Stimulated activated CD8-positive, alpha-beta memory T cell treated with anti-CD3 and anti-CD28 coated beads, Interleukin-15, amount 100 ng/mL, for 4 hours (primary cell): ENCODE measurements at regions not wholly inside any gene's neighbourhood (a gene's known extent, or its start where the extent isn't known, plus 50 kb on each side); places are given as distances from the start of the nearest gene placed in this dataset.
"Not testable (repeated sequence)": the region's sequence is repeated elsewhere in the genome, so short reads cannot be mapped to it uniquely, and the experiment has no call there.

Source experiments
- DNase-seq, 2 donors: peaks; one replicate each; pipeline ENCODE4 v3.0.0-alpha.2; 2020; ENCODE audit warnings: low read depth in 2 of 2

DNA sequence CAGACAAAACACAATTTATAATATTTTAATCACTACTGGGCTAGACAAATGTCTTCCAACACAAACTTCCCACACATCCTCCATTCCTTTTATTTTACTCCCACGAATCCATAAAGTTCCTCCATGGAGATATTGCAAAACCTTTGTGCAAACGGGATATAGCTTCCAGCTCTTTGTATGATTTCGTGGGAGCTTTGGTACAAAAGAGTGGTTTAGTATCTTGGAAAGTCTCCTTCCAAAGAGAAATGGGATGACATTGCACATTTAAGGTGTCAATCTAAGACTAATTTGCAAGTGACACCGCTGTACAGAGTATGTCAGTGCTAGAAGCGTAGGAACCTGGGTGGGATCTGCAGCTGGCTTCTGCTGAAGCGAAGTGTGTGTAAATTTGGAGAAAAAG, 455.2 kb upstream of the RUNX1 start:
- no peak for DNase-seq

DNA sequence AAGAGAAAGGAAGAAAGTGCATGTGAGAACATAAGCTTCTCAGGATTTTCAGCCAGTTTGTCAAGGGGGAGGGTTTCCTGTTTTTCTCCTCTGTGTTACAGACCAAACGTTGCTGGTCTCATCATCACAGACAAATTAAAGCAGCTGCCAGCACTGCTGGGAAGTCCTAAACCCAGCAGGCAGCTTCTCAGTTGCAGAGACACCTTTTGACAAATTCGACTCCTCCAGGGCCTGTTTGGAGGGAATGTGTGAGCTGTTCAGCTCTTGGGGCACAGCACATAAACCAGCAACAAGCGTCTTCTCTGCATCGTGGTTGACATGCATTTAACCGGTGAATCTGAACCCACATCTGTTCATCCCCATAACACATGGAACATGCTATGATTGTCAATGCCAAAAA, 454.6 kb upstream of the RUNX1 start:
- DNase-seq: no peak

DNA sequence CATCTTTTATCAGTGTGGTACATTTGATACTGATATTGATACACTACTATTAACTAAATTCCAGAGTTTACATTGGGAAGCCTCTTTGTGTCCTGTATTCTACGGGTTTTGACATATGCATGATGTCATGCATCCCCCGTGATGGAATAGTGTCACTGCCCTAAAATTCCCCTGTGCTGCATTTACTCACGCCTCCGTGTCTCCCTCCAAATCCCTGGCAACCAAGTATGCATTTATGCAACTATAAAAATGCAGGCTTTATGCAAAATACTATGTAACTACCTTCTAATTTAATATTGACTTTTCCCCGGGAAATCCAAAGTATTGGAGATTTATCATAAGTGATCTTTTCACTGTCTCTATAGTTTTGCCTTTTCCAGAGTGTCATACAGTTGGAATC, 453.7 kb upstream of the RUNX1 start:
- no peak for DNase-seq

DNA sequence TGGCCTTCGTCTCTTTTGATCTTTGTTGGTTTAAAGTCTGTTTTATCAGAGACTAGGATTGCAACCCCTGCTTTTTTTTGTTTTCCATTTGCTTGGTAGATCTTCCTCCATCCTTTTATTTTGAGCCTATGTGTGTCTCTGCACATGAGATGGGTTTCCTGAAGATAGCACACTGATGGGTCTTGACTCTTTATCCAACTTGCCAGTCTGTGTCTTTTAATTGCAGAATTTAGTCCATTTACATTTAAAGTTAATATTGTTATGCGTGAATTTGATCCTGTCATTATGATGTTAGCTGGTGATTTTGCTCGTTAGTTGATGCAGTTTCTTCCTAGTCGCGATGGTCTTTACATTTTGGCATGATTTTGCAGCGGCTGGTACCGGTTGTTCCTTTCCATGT, 448.4 kb upstream of the RUNX1 start:
- not testable (repeated sequence) for DNase-seq

DNA sequence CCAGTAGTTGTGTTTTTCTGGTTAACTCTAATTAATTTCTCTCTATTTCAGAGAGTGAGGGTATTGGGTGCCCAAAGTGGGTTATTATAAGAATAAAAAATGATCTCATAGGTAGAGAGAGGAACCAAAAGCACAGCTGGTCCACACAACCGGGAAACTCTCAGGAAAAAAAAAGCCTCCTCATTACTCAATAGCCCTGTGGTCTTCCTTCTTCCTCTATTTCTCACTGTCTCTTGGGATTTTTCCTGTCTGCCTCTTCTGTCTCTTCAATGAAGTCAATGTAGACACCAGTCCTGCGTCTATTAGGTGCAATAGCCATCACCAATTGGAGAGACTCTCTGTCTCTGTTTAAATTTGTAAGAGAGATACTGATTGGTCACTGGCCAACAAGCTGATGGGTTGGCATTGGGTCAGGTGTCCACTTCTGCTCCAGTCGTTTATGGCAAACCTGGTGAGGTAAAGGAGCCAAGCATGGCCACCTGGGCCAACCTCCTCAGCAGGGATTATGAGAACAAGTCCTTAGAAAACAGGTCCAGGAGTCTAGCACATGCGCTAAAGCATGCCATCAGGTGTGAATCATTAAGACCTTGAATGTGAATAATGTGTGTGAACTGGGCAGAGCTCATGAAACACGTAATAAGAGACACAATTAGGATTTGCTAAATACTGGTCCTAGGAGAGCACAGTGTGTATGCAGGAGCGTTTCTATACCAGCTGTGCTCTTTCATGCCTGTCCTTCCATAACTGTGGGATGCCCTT, 443.0 kb upstream of the RUNX1 start:
- DNase-seq: no peak

DNA sequence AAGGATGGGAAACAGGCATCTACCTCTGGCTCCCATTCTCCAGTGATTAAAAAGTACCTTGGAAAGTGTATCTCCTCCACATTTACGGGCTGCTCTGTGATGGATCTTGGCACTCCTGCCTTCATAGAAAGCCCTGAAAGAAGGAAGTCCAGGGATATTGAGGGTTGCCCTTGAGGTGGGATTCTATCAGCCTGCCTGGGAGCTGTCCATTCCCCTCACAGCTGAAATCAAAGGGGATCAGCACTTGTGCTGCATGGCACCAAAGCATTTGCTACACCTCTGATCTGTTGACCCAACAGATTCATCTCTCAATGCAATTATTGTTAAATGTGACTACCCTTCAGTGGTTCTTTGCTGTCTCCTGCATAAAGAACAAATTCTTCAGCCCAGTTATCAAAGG, 442.0 kb upstream of the RUNX1 start:
- no peak for DNase-seq

DNA sequence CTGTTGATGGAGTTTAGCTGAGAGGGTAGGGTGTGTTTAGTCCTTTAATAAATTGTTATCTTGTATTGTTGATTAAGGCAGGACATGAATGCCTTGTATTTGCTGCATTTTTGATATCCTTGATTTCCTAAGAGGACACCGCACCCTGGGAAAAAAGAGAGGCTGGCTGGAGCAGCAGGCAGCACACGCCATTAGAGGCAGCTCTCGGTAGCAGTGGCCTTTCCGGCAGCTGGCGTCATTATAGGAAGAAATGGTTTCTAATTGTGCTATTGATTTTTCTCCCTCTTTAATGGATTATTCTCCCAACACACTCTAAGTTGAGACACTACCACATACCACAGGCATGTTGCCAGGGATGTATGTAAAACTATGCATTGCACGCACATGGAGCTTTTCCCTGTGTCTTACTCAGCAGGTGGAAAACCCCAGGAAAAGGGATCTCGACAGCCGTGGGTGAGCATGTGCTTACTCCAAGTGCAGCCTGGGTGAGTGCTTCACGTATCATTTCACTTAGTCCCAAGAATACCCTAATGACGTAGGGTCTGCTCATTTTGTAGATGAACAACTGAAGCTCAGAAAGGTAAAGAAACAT, 440.4 kb upstream of the RUNX1 start:
- DNase-seq: no peak

DNA sequence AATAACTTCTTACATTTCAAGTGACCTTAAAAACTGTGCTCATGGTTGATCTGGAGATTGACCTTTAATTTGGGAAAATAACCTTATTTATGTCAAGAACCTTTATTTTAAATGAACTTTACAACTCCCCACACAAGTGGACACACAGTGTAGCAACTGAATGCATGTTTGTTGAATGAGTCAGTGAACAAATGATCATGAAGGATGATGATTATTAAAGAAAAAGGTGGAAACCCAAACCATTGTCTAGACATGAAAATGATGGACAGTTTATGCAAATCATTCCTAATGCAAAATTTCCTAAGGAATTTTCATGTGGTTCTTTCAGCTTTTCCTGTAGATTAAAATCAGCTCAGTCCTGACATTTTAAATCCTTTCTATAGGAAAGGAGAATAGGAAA, 439.8 kb upstream of the RUNX1 start:
- no peak for DNase-seq

DNA sequence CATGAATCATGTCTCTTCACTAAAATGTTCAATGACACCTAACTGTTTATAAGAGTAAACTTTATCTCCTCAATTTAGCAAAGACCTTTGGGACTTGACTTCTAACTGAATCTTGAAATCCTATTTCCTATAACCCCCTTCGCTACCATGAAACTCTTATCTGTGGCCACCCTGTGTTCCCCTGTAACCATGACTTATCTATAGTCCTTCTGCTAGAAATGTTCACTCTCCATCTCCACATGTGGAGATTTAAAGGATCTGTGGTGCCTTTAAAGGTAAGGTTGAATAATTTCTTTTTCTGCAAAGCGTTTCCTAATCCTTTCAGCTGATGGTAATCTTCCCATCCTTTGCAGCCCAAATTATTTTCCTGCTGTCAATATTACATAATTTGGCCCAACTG, 436.3 kb upstream of the RUNX1 start:
- no peak for DNase-seq

DNA sequence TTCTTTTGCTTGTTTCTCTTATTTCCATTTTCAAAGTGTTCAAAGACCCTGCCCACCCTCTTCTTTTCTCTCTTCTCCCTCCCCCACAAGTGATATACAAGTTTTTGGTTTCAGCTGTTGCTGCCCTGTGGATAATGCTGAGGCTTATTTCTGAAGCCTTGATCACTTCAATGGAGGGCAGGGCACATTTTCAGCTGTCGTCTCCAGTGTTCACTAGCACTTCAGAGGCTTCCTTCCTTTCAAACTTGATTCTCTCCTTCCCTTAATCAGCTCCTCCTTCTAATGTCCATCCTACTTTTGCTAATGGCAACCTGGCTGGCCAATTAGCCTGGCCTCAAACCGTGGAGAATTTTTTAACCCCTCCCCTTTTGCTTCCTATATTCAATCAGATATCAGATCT, 435.7 kb upstream of the RUNX1 start:
- no peak for DNase-seq

DNA sequence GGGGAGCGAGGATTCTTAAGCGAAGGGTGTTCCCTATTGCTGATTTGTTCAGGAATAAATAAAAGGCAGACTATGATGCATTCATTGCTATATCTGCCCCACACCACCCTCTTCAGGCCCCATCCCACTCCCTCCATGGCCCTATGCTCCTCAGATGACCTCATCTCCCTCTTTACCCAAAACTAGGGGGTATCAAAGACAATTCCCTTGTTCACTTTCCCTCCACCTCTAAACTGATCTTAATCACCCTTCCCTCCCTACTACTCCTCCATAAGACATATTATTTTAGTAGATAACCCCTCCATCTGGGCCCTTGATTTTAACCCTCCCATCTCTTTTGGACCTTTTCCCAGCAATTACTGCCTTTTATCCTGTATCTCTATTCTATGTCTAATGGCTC, 434.9 kb upstream of the RUNX1 start:
- DNase-seq: no peak

DNA sequence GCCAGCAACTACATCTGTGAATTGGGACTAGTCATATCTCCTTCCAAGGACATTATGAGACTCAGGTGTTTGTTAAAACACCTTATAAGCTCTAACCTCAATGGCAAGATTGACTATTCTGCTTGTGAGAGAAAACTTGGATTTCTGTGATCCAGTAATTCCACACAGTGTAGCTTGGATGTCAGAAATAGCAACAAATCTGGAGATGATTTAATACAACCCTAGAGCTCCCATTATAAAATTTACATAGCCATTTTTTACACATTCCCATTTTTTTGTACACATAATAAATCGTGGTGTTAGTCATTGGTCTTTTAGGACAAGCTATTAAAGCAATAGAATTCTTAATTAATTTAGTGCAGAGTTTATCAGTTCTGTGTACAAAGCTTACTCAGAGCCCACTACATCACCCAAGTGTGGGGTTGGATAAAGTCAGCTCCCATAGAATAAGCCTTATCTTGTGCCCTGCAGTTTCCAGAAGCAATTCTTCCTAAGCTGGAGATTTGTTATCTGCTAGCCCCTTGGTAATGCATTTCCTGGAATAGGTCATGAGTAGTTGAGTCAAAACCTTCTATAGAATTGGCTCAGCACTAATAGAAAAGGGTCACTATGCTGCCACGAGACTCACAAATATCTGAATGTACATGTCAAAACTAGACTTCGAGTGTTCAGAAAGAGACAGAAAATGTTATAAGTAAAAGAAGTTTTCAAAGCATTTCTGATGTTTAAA, 434.0 kb upstream of the RUNX1 start:
- DNase-seq: no peak

DNA sequence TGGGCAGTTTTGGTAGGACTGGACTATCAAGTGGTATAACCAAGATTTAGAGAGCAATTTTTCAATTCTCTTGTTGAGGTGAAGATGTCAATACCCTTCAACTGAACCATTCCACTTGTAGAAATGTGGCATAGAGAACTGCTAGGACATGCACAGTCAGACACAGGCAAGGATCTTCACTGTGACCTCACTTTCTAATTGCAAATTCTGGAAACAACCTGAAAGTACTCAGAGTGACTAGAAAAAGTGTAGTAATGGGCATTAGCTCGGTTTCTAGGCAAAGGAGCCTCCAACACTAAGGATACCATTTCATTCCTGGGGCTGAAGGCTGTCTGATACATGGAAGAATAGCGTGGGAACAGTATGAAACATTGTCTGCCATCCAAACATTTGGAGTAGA, 433.0 kb upstream of the RUNX1 start:
- DNase-seq: no peak

DNA sequence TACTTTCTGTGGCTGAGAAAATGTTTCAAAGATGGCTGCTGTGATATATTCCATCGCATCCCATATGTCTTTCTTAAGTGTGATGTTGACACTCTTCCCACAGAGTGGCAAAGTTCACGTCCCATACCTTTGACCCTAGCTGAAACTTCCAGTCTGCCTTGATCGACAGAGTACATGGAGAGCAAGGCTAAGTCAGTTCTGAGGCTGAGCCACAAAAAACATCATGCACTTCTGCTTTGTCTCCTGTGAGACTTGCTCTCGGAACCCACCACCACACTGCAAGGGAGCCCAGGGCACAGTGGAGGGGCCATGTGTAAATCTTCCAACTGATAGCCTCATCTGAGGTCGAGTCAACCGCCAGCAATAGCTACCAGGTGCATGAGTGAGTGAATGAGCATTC, 431.9 kb upstream of the RUNX1 start:
- DNase-seq: no peak

DNA sequence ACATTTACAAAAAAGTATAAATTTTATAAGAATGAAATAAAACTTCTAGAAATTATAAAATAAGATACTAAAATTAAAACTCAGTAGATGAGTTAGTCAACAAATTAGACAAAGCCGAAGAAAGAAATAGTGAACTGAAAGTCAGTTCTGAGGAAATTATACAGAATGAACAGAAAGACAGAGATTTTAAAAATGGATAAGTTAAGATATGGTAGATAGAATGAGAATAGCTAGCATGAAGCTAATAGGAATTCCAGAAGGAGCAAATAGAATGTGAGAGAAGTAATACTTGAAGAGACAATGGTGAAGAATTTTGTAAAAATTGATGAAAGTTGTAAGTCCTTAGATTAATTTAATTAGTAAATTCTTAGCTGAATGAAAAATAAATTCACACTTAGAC, 430.4 kb upstream of the RUNX1 start:
- no peak for DNase-seq

DNA sequence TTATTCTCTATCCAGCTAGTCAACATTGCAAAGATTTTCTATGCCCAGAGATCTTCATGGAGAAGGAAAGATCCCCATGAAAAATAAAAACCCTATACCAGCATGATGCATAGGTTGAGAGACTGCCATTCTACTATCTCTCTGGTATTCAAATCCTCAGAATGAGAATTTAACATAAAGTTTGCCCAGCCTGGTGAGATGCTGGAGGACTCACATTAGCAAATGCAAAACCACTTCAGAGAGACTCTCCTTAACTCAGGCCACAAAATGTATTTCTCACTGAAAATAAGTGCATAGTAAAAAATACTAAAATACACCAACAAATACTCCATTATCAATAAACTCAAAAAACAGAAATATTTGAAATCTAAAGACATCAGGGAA, 430.0 kb upstream of the RUNX1 start:
- no peak for DNase-seq

DNA sequence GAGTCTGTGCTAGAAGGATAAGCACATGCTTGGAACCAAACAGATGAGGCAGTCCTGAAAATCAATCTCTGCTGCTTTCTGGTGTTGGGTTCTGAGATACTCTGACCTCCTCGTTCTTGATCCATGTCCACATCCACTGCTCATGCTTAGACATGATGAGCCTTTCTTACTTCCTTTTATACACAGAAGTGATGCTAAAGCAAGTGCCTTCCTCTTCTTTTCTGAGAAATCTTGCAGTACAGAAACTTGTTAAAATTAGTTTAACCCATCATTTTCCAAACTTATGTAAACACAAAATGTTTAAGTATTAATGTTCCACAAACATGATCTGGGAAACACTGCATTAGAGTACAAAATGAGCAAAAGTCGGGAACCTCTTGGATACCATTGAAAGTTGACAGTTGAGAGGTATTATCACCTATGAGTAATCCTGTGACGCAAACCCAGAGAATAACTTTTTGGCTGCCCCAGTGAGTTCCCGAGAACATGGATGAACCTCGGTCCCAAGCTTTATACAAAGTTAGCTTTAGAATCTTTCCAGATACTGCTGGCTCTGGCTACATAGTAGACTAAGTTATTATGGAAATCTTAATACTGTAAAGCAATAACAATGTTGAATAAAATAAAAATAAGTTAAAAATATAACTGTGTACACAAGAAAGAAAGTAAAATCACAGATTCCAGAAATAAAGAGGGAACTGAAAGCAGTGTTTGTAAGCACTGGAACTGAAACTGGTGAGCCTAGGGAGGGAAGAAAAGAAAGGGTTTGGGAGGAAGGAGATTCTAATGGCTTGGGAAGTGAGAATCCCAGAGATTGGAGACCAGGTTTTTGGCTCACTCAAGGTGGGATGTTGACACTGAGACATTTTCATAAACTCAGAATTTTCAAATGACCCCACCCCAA, 429.3 kb upstream of the RUNX1 start:
- DNase-seq: no peak

DNA sequence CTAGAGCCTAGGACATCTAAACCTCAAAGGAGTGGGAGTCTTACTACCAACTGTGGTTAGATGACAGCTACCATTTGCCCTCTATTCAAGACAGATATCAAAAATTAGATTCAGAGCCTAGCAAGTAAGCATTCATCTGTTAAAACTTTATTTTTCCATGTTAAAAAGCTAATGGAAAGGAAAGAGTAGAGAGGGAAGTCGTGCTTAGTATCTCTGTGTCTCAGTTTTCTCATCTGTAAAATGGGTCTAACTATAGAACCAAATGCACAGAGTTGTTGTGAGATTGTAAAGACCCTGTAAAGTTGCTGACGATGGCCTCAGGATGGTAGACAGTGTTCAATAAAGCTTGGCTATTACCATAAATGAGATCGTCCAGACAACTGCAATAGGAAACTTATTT, 428.5 kb upstream of the RUNX1 start:
- no peak for DNase-seq

DNA sequence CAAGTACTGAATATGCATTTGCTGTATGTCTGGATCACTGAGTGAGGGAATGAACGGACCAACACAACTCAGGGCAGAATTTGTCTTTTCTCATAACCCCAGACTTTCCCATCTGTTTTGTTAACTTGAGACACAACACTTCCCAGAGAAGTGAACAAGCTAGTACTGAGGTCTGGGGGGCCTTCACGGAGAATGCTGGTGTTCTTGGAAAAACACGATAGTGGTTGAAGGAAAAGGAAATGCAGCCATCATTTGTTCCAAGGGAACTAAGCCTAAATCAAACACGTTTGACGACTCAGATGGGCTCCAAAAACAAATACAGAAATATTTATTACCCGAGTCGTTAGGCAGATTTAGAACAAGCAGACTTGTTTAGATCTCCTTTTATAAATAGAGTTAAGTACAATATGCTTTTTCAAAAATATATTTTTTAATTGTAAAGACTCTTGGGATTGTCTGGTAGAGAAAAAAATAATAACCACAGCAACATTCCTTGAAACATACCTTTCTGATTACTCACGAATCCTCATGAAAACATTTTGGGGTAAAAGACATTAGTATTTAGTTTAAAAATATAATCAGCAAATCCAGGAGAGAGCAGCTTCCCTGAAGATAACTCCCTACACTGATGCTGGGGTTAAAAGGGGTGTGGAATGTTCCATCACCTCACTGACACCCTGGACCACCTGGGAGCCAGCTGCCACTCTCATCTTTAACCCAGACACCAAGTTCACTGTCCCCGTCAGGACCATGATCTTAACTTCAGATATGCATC, 427.7 kb upstream of the RUNX1 start:
- DNase-seq: no peak

DNA sequence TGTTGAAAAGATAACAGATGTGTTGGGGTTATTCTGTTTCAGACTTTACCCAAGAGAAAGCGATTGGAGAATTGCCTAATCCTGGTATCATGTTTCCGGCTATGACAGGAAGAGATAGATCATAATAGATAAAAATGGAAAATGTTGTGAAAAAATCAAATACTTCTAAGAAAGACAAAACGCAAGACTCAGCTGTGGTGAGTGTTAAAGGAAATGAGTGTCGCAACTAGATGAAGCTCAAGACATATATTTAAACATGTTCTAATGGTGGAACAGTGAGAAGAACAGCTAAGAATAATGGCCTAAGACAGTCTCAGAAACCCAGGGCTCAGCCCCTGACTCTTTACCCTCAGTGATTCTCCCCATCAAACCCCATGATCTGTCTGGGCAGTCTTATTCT, 426.7 kb upstream of the RUNX1 start:
- DNase-seq: no peak

DNA sequence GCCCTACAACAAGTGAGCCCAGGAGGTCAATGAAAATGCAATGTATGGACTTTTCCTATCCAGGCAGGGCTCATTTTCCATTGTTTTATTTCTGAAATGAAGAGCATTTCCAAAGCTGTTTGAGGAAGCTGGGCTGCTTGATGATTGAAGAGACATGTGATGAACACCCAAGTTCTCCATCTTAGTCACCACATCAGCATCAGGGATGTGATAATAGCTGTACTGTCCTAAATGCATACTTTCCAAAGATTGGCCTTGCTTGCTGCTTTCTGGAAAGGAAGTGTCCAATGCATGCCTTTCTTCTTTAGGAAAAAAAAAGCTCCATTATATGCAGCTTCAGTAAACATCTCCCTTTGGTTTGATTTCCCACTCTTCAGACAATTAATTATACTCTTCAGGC, 425.9 kb upstream of the RUNX1 start:
- no peak for DNase-seq

DNA sequence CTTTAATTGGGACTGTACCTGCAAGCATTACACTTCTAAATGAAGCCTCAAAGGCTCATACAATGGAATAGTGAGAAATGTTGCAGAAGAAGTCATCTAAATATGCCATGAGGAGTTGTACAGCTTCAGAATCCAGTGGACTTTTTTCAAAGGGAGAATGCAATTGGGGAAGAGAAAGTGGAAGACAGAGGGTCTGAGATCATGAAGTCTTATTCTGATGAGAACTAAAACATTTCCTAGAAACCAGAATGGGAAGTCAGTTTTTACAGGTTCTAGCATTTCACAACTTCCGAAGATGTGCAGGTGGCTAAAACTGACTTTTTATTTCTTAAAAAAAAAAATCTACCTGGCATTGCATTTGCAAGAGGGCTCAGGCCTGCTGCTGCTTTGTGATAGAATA, 424.4 kb upstream of the RUNX1 start:
- DNase-seq: no peak
